ENCODE measurements at regions not wholly inside any gene's neighbourhood (a gene's known extent, or its start where the extent isn't known, plus 50 kb on each side); places are given as distances from the start of the nearest gene placed in this dataset.

DNA sequence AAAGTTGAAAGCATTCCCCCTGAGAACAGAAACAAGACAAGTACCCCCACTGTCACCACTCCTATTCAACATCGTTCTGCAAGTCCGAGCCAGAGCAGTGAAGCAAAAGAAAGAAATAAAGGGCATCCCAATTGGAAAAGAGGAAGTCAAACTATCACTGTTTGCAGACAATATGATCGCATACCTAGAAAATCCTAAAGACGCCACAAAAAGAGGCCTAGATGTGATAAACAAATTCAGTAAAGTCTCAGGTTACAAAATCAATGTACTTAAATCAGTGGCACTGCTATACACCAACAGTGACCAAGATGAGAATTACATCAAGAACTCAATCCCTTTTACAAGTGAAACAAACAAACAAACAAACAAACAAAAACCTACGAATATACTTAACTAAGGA, 87.7 kb upstream of the COCH start:
- H4K20me1 ChIP-seq (ENCODE audit: low read depth): no peaks in the 10 kb centered on the region

DNA sequence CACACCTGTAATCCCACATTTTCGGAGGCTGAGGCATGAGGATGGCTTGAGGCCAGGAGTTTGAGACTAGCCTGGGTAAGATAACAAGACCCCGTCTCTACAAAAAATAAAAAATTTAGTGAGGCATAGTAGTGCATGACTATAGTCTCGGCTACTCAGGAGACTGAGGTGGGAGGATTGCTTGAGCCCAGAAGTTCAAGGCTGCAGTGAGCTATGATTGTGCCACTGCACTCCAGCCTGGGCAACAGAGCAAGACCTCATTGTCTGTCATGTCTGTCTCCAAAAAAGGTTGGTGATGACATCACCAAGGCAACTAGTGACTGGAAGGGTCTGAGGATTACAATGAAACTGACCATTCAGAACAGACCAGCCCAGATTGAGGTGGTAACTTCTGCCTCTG, 83.5 kb upstream of the COCH start:
- H3K4me3 Mint-ChIP-seq: no peak overlapping the region
- H2AFZ ChIP-seq (replicated peaks): no peak overlapping the region
- H3K4me1 Mint-ChIP-seq: peaks cover 4% of the 10 kb centered on the region

More for the DNA sequence above, 87.7 kb upstream of the COCH start:
- Histone ChIP-seq H3K4me1 (peaks cover 7% of the 10 kb centered on the region), H3K27me3 (no peaks in the 10 kb centered on the region), H2AFZ (replicated peaks) (peak overlapping the region; percentile 84), H3K27ac (no peak overlapping the region), H3K36me3 (no peaks in the 10 kb centered on the region), H3K9me3 (ENCODE audit: low read depth) (no peaks in the 10 kb centered on the region), H3K4me3 (no peak overlapping the region), H3K9ac (no peak overlapping the region), H3K4me2 (no peak overlapping the region), H3F3A (ENCODE audit: low read depth) (no peaks in the 10 kb centered on the region), H3K79me2 (ENCODE audit: low read depth) (no peaks in the 10 kb centered on the region)
- Mint-ChIP-seq H3K4me3 (no peak overlapping the region), H3K9me3 (peaks cover 6% of the 10 kb centered on the region), H3K36me3 (no peaks in the 10 kb centered on the region), H3K4me1 (peaks cover 2% of the 10 kb centered on the region), H3K27me3 (ENCODE audit: insufficient read depth, low read depth) (no peaks in the 10 kb centered on the region), H3K27ac (no peak overlapping the region)
- TF ChIP-seq EZH2phosphoT487 (IDR thresholded peaks at IDR 0.05) (no peak), EZH2 (IDR thresholded peaks at IDR 0.05) (no peak)
- TF ChIP-seq, protein P1, sequence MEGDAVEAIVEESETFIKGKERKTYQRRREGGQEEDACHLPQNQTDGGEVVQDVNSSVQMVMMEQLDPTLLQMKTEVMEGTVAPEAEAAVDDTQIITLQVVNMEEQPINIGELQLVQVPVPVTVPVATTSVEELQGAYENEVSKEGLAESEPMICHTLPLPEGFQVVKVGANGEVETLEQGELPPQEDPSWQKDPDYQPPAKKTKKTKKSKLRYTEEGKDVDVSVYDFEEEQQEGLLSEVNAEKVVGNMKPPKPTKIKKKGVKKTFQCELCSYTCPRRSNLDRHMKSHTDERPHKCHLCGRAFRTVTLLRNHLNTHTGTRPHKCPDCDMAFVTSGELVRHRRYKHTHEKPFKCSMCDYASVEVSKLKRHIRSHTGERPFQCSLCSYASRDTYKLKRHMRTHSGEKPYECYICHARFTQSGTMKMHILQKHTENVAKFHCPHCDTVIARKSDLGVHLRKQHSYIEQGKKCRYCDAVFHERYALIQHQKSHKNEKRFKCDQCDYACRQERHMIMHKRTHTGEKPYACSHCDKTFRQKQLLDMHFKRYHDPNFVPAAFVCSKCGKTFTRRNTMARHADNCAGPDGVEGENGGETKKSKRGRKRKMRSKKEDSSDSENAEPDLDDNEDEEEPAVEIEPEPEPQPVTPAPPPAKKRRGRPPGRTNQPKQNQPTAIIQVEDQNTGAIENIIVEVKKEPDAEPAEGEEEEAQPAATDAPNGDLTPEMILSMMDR (IDR thresholded peaks at IDR 0.05): no peak
- no peak for DNase-seq (ENCODE audit: low spot score)

DNA sequence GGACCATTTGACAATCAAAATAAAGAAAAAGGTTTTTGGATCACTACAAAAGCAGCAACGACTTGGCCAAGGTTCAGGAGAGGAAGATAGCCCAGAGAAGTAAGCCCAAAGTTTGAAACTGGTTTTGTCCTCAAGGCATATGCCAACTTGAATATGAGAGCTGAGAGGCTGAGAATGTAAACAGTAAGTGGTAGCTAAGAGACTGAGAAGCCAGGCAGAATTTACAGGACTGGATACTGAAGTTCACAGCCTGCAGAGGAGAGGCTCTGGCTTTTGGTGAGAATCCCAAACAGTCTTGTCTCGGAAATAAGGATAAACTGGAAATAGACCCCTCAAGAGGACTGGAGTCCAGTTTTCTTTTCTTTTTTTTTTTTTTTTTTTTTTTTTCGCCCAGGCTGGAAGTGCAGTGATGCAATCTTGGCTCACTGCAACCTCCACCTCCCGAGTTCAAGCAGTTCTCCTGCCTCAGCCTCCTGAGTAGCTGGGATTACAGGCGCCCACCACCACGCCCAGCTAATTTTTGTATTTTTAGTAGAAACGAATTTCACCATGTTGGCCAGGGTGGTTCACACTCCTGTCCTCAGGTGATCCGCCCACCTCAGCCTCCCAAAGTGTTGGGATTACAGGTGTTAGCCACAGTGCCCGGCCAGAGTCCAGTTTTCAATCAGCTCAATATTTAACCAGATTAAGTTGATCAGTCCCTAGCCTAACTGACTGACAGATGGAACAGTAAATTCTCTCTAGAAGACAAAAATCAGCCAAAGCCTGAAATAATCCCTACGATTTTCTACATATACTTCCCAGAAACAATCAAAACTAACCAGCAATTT, 82.6 kb upstream of the COCH start:
- no peak overlapping the region for H3K9ac ChIP-seq
- H4K20me1 ChIP-seq (ENCODE audit: low read depth): no peaks in the 10 kb centered on the region
- H3K27ac ChIP-seq: no peak overlapping the region
- DNase-seq (ENCODE audit: low spot score): no peak
- no peaks in the 10 kb centered on the region for H3F3A ChIP-seq (ENCODE audit: low read depth)
- Mint-ChIP-seq H3K27ac (no peak overlapping the region), H3K36me3 (peaks cover 2% of the 10 kb centered on the region), H3K9me3 (peaks cover 8% of the 10 kb centered on the region), H3K27me3 (ENCODE audit: insufficient read depth, low read depth) (no peaks in the 10 kb centered on the region), H3K4me1 (peaks cover 4% of the 10 kb centered on the region), H3K4me3 (no peak overlapping the region)
- no peaks in the 10 kb centered on the region for H3K79me2 ChIP-seq (ENCODE audit: low read depth)
- no peak overlapping the region for H3K4me3 ChIP-seq
- no peak overlapping the region for H3K4me2 ChIP-seq
- H2AFZ ChIP-seq (replicated peaks): no peak overlapping the region
- H3K4me1 ChIP-seq: peaks cover 7% of the 10 kb centered on the region
- H3K9me3 ChIP-seq (ENCODE audit: low read depth): no peaks in the 10 kb centered on the region
- no peak for TF ChIP-seq EZH2phosphoT487 (IDR thresholded peaks at IDR 0.05)
- TF ChIP-seq, protein P1 (IDR thresholded peaks at IDR 0.05): no peak
- TF ChIP-seq EZH2 (IDR thresholded peaks at IDR 0.05): no peak
- no peaks in the 10 kb centered on the region for H3K36me3 ChIP-seq
- no peaks in the 10 kb centered on the region for H3K27me3 ChIP-seq

More for the DNA sequence above, 83.5 kb upstream of the COCH start:
- H3K27me3 ChIP-seq: no peaks in the 10 kb centered on the region
- H3K4me1 ChIP-seq: peaks cover 13% of the 10 kb centered on the region
- H4K20me1 ChIP-seq (ENCODE audit: low read depth): no peaks in the 10 kb centered on the region
- H3K79me2 ChIP-seq (ENCODE audit: low read depth): no peaks in the 10 kb centered on the region
- no peak overlapping the region for H3K4me2 ChIP-seq
- H3K9ac ChIP-seq: no peak overlapping the region
- peaks cover 8% of the 10 kb centered on the region for H3K9me3 Mint-ChIP-seq
- no peaks in the 10 kb centered on the region for H3F3A ChIP-seq (ENCODE audit: low read depth)
- TF ChIP-seq, protein P1 (IDR thresholded peaks at IDR 0.05): no peak
- TF ChIP-seq EZH2phosphoT487 (IDR thresholded peaks at IDR 0.05) (no peak), EZH2 (IDR thresholded peaks at IDR 0.05) (no peak)
- H3K27me3 Mint-ChIP-seq (ENCODE audit: insufficient read depth, low read depth): no peaks in the 10 kb centered on the region
- H3K4me3 ChIP-seq: no peak overlapping the region
- H3K27ac ChIP-seq: no peak overlapping the region
- no peak overlapping the region for H3K27ac Mint-ChIP-seq
- H3K9me3 ChIP-seq (ENCODE audit: low read depth): no peaks in the 10 kb centered on the region
- DNase-seq (ENCODE audit: low spot score): no peak
- no peaks in the 10 kb centered on the region for H3K36me3 ChIP-seq
- H3K36me3 Mint-ChIP-seq: peaks cover 2% of the 10 kb centered on the region
